ENCODE measurements at regions not wholly inside any gene's neighbourhood (a gene's known extent, or its start where the extent isn't known, plus 50 kb on each side); places are given as distances from the start of the nearest gene placed in this dataset.

GRCh38 chr1:5794279-5794678 lies 197.9 kb downstream of the NPHP4 start (continued):
- TF ChIP-seq, protein P1, sequence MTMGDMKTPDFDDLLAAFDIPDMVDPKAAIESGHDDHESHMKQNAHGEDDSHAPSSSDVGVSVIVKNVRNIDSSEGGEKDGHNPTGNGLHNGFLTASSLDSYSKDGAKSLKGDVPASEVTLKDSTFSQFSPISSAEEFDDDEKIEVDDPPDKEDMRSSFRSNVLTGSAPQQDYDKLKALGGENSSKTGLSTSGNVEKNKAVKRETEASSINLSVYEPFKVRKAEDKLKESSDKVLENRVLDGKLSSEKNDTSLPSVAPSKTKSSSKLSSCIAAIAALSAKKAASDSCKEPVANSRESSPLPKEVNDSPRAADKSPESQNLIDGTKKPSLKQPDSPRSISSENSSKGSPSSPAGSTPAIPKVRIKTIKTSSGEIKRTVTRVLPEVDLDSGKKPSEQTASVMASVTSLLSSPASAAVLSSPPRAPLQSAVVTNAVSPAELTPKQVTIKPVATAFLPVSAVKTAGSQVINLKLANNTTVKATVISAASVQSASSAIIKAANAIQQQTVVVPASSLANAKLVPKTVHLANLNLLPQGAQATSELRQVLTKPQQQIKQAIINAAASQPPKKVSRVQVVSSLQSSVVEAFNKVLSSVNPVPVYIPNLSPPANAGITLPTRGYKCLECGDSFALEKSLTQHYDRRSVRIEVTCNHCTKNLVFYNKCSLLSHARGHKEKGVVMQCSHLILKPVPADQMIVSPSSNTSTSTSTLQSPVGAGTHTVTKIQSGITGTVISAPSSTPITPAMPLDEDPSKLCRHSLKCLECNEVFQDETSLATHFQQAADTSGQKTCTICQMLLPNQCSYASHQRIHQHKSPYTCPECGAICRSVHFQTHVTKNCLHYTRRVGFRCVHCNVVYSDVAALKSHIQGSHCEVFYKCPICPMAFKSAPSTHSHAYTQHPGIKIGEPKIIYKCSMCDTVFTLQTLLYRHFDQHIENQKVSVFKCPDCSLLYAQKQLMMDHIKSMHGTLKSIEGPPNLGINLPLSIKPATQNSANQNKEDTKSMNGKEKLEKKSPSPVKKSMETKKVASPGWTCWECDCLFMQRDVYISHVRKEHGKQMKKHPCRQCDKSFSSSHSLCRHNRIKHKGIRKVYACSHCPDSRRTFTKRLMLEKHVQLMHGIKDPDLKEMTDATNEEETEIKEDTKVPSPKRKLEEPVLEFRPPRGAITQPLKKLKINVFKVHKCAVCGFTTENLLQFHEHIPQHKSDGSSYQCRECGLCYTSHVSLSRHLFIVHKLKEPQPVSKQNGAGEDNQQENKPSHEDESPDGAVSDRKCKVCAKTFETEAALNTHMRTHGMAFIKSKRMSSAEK (CRISPR knock-in tag; IDR thresholded peaks at IDR 0.05; ENCODE audit: borderline replicate concordance): no peak
- TF ChIP-seq SP1 (CRISPR knock-in tag; conservative IDR thresholded peaks at IDR 0.05): no peak
- no peak for TF ChIP-seq PRRX2 (CRISPR knock-in tag; IDR thresholded peaks at IDR 0.05)
- no peak for TF ChIP-seq ZNF232 (CRISPR knock-in tag; IDR thresholded peaks at IDR 0.05)

- Mint-ChIP-seq H3K27ac (no peak overlapping the region), H3K4me1 (peaks cover 5% of the 10 kb centered on the region), H3K27me3 (ENCODE audit: low read depth) (peaks cover 3% of the 10 kb centered on the region; the same call in 1 of the 2 replicates), H3K9me3 (peaks cover 27% of the 10 kb centered on the region), H3K4me3 (no peak overlapping the region), H3K36me3 (peaks cover 11% of the 10 kb centered on the region)
- ATAC-seq: no peak
- TF ChIP-seq, protein P2, sequence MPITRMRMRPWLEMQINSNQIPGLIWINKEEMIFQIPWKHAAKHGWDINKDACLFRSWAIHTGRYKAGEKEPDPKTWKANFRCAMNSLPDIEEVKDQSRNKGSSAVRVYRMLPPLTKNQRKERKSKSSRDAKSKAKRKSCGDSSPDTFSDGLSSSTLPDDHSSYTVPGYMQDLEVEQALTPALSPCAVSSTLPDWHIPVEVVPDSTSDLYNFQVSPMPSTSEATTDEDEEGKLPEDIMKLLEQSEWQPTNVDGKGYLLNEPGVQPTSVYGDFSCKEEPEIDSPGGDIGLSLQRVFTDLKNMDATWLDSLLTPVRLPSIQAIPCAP (CRISPR knock-in tag; IDR thresholded peaks at IDR 0.05): no peak
- TF ChIP-seq, protein P3, sequence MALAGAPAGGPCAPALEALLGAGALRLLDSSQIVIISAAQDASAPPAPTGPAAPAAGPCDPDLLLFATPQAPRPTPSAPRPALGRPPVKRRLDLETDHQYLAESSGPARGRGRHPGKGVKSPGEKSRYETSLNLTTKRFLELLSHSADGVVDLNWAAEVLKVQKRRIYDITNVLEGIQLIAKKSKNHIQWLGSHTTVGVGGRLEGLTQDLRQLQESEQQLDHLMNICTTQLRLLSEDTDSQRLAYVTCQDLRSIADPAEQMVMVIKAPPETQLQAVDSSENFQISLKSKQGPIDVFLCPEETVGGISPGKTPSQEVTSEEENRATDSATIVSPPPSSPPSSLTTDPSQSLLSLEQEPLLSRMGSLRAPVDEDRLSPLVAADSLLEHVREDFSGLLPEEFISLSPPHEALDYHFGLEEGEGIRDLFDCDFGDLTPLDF (CRISPR knock-in tag; IDR thresholded peaks at IDR 0.05): no peak
- TF ChIP-seq FOXK1 (CRISPR knock-in tag; IDR thresholded peaks at IDR 0.05): no peak
- TF ChIP-seq ARID4B (CRISPR knock-in tag; IDR thresholded peaks at IDR 0.05; ENCODE audit: borderline replicate concordance): no peak
- TF ChIP-seq SMAD3 (CRISPR knock-in tag; IDR thresholded peaks at IDR 0.05; ENCODE audit: borderline replicate concordance): no peak
- TF ChIP-seq NR2C2 (CRISPR knock-in tag; IDR thresholded peaks at IDR 0.05): no peak
- TF ChIP-seq ZNF219 (CRISPR knock-in tag; IDR thresholded peaks at IDR 0.05; ENCODE audit: borderline replicate concordance): no peak
- no peak for TF ChIP-seq EMX1 (CRISPR knock-in tag; IDR thresholded peaks at IDR 0.05)
- TF ChIP-seq JAZF1 (CRISPR knock-in tag; IDR thresholded peaks at IDR 0.05): no peak
- TF ChIP-seq, protein P4, sequence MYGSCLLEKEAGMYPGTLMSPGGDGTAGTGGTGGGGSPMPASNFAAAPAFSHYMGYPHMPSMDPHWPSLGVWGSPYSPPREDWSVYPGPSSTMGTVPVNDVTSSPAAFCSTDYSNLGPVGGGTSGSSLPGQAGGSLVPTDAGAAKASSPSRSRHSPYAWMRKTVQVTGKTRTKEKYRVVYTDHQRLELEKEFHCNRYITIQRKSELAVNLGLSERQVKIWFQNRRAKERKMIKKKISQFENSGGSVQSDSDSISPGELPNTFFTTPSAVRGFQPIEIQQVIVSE (CRISPR knock-in tag; IDR thresholded peaks at IDR 0.05; ENCODE audit: borderline replicate concordance): no peak
- no peak for TF ChIP-seq FOXP1 (CRISPR knock-in tag; IDR thresholded peaks at IDR 0.05; ENCODE audit: borderline replicate concordance)
- TF ChIP-seq, protein P5, sequence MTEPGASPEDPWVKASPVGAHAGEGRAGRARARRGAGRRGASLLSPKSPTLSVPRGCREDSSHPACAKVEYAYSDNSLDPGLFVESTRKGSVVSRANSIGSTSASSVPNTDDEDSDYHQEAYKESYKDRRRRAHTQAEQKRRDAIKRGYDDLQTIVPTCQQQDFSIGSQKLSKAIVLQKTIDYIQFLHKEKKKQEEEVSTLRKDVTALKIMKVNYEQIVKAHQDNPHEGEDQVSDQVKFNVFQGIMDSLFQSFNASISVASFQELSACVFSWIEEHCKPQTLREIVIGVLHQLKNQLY (CRISPR knock-in tag; IDR thresholded peaks at IDR 0.05): no peak
- TF ChIP-seq ZNF512 (CRISPR knock-in tag; IDR thresholded peaks at IDR 0.05; ENCODE audit: borderline replicate concordance): no peak
- no peak for TF ChIP-seq TEAD4 (CRISPR knock-in tag; IDR thresholded peaks at IDR 0.05)
- TF ChIP-seq ETV6 (CRISPR knock-in tag; IDR thresholded peaks at IDR 0.05): no peak
- no peak for DNase-seq (ENCODE audit: low spot score)
- ChIA-PET POLR2A (no interaction called here), CTCF (interaction anchor here (1.4 kb wide), 1 partner anchor 48 kb away, joined by 5 read pairs; no protein-coding TSS in a partner anchor)
Measured at GRCh38 chr1:5793516-5793915, 198.7 kb downstream of the NPHP4 start.

All from WTC11 (cell line).